ENCODE measurements at regions not wholly inside any gene's neighbourhood (a gene's known extent, or its start where the extent isn't known, plus 50 kb on each side); places are given as distances from the start of the nearest gene placed in this dataset.

DNA sequence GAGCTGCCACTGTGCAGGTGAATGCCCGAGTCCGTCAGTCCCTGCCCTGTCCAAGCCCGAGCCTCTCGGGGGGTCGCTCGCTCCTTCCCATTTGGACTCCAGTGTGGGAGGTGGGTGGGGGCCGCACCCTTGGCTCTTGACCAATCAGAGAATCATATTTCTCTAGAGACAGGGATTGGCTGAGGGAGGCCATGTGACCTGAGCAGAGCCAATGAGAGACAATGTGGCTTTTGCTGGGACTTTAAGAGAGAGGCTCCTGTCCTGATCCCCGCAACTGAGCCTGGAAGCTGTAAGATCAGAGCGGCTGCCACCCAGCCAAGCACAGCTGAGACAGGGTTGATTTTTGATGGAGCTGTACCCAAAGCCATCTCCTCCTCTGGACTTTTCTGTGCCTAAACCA, 199.3 kb downstream of the TFAP2C start:
- in situ Hi-C loops (cut with MboI; ENCODE audit: low sequenced_read_pairs), result no loop called here

DNA sequence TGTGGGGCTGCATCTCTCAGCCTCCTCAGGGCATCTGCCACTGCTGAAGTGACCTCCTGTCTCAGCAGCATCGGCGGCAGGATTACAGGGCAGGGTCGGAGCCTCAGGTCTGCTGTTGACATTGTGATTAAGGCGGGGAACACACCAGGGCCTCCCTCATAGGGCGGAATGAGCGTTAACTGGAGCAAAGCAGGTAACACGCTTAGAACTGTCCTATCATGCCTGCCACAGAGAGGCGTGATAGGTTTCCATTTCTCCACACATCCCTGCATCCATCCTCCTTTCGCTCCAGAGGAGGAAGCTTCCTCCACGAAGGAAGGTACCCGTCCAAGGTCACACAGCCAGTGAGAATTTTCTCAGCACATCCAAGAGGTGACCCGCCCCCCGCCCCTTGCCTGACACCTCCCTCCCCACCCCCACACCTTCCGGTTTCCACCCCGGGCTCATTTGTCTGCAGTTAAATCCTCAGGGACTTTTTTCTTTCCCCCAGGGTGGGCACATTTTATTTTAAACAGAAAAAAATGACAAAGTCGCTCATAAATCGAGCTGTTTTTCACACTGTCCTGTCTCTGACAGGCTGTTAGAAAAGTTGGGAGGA, 200.8 kb downstream of the TFAP2C start:
- in situ Hi-C loops (cut with MboI; ENCODE audit: low sequenced_read_pairs), result no loop called here

DNA sequence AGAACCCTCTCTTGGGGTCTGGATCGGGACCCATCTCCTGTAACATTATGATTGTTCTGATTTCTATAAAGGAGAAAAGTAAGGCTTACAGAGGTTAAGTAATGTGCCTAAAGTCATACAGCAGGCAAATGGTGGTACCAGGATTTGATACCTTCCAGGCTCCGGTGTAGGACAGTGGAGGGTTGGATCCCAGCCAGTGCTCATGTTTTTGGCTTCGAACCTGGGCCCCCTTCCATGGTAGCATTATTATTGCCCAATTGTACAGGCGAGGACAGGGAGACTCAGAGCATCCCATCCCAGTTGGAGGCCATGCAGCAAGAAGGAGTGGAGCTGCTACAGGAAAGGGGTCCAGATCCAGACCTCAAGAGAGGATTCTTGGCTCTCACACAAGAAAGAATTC, 202.7 kb downstream of the TFAP2C start:
- in situ Hi-C loops (cut with MboI; ENCODE audit: low sequenced_read_pairs), result no loop called here

DNA sequence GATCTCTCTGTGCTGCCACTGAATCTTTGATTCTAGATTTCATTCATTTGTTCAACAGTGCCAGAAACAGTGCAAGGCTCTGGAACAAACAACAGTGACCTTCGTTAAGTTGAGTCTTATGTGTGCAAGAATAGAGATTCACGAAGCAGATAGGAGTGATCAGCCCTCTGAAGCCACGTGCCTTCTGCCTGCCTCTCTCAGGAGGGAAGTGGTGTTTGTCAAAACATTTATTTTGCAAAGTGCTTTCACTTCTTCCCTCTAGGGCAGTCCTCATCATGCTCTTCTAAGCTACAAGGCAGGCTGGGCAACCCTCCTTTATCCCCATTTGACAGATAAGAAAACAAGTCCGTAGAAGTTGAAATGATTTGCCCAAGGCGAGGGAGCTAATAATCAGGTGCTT, 204.3 kb downstream of the TFAP2C start:
- in situ Hi-C loops (cut with MboI; ENCODE audit: low sequenced_read_pairs), result no loop called here

DNA sequence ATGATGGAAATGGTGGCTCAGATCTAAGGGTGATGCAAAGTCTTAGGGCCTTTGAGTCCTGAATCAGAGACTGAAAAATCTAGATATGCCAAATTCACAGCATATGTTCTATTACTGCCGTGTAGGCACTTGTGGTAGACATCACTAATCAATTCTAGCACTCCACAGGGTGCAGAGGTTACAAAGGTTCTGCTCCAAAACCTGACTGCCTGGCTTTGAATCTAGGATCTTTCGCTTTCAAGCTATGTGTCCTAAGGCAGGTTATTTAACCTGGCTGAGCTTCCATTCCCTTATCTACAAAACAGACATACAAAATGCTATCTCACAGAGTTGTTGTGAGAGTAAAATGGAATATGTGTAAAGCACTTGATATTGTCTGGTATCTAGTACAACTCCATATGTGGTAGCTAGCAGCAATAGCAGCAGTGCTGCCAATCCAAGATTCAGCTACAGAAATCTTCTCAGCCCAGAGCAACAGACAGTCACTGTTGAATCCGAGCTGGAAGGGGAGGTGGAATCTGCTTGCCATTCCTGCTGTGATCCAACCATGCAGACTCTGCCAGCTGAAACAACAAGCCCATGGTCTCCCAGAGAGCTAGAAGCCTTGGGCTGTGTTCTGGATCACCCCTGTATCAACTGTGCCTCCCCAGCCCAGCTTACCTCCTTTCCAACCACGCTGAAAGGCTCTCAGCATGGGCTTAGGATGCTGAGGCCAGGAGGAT, 206.9 kb downstream of the TFAP2C start:
- in situ Hi-C loops (cut with MboI; ENCODE audit: low sequenced_read_pairs), result no loop called here

DNA sequence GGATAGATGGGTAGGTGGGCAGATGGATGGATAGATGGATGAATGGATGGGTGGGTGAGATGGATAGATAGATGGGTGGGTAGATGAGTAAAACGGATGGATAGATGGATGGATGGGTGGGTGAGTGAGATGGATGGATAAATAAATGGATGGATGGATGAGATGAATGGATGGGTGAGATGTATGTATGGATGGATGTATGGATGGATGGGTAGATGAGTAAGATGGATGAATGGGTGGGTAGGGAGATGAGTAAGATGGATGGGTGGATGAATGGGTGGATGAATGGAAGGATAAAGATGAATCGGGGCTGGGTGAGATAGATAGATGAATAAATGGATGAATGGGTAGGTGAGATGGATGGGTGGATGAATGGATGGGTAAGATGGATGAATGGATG, 210.1 kb downstream of the TFAP2C start:
- in situ Hi-C loops (cut with MboI; ENCODE audit: low sequenced_read_pairs), result no loop called here

DNA sequence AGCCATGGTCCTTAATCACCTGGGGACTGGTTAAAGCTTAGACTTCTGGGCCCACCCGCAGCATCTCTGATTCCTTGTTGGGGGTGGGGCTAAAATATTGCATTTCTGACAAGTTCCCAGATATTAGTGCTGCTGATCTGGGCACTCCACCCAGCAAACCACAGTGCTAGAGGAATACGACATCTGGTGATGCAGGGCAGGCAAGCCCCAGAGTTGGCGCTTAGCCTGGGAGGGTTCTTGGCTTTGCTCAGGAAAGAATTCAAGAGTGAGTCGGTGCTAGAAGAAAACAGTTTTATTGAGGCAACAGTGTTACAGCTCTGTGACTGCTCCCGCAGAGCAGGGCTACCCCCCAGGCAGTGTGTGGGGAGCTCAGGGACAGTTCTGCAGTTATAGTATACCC, 210.7 kb downstream of the TFAP2C start:
- in situ Hi-C loops (cut with MboI; ENCODE audit: low sequenced_read_pairs), result no loop called here

DNA sequence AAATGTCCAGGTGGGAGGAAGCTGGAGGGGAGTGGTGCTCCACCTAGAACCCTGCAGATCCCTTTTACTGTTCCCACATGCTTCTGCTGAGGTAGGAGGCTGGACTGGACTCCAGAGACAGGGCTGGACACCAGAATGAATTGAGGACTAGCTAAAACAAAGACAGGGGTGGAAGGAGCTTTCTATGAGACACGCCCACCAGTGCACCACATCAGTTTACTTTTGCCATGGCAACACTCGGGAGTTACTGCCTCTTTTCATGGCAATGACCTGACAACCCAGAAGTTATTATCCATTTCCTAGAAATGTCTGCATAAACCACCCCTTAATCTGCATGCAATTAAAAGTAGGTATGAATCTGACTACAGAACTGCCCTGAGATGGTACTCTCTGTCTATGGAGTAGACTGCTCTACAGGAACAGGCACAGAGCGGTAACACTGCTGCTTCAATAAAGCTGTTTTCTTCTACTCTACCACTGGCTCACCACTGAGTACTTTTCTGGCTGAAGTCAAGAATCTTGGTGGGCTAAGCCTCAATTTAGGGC, 211.7 kb downstream of the TFAP2C start:
- in situ Hi-C loops (cut with MboI; ENCODE audit: low sequenced_read_pairs), result no loop called here

DNA sequence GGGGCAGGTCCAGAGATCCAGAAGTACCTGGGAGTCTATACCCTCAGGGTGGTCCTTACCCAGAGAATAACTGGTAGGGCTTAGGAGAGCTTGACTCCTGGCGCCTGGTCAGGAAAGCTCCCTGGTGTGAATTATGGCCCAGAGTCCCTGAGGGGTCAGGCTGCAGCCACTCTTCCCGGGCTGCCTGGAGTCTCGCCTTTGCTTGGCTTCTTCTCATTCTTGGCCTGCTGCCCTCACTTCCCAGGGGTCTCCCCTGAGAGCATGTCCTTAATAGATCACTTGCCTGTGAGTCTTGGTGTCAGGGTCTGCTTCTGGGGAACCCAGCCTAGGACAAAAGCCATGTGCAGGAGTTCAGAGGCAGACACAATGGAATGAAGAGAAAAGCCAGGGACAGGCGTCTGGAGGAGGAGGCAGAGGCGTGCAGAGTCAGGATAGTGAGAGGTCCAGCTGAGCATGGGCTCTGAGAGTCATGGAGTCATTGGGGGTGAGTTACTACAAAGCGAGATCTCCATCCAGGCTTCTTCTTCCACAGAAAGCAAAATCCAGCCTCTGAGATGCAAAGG, 212.3 kb downstream of the TFAP2C start:
- in situ Hi-C loops (cut with MboI; ENCODE audit: low sequenced_read_pairs), result no loop called here

DNA sequence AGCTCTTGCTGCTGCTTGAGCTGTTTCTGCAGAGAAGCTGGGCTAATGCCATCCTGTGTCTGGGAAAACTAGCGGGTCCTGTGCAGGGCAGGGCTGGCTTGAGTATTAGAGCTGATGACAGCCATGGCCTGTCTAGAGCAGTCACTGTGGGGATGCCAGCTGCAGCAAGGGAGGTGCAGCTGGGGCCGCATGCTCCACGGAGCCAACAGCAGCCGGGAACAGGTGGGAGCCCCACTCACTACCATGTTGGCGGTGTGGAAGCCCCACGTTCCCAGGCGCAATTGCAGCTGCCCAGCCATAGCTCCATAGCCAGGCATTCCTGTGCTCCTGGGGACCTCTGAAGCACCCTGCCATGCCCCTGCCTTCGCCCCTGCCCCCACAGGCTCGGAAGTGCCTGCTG, 212.9 kb downstream of the TFAP2C start:
- in situ Hi-C loops (cut with MboI; ENCODE audit: low sequenced_read_pairs), result no loop called here

DNA sequence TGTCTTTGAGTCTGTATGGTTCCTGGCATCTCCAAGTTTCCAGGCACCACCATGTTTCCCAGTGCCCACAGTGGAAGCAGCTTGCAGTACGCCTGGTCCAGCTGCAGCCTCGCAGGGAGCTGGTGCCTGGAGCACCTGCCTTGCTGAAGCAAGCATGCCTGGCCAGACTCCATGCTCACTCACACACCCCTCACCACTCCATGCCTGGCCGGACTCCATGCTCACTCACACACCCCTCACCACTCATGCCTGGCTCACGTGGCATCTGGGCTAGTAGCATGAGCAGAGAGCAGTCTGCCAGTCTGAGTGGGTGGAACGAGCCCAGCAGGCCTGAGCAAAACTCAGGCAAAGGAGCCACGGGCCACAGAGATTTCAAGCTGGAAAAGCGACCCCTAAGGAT, 214.3 kb downstream of the TFAP2C start:
- in situ Hi-C loops (cut with MboI; ENCODE audit: low sequenced_read_pairs), result no loop called here

DNA sequence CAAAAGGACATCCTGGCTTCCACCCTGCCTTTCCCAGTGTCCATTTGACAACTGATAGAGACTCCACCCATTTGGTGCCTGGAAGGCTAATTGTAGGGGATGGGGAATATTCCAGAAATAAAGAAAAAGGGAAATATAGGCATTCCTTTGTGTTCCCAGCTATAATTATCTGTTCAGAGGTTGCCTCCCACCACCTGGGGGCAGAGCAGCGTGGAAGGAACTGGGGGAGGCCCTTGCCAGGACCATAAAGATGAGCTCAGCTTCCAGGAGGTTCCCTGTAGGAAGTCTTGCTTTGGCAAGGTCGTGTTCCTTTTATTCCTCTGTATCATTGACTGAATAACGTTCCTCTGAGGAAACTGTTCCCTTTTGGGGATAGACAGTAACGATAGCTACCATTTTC, 214.7 kb downstream of the TFAP2C start:
- in situ Hi-C loops (cut with MboI; ENCODE audit: low sequenced_read_pairs), result no loop called here

DNA sequence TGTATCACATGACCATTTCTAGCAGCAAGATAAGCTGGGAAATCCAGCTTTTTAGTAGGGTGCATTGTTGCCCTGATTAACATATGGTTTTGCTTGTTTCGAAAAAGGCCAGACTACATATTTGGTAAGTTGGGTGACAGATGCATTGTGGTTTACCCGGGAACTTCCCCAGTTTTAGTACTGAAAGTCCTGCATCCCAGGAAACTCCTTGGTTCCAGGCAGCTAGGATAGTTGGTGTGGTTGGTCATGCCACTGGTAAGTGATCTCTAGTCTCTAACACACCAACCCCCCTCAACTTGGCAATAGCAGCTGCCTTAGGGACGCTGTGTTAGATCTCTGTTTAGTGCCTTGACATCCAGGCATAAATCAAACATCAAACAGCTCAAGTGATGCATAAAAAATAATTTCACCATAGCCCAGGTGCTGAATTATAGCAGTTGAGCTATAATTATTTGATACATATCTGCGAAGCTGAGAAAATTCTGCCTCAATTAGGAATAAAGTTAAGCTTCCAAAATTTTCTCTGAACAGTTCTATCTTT, 216.5 kb downstream of the TFAP2C start:
- in situ Hi-C loops (cut with MboI; ENCODE audit: low sequenced_read_pairs), result no loop called here

DNA sequence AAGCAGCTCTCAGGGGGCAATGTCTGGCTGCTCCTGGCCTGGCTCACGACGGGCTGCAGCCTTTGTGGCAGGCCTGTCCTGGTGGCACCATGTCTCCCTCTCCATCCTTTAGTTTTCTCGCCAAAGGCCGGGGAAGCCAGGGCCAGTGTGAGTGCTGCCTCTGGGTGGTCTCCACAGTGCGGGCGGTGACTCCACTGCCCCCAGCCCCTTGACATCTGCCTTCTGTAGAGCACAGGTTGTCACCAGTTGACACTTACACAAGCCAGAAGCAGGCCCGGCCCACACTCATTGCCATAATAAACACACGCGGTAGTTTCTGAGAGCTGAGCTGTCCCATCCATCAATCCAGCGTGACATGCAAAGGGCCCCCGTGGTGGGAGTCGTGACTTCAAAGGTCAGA, 219.5 kb downstream of the TFAP2C start:
- in situ Hi-C loops (cut with MboI; ENCODE audit: low sequenced_read_pairs), result no loop called here

DNA sequence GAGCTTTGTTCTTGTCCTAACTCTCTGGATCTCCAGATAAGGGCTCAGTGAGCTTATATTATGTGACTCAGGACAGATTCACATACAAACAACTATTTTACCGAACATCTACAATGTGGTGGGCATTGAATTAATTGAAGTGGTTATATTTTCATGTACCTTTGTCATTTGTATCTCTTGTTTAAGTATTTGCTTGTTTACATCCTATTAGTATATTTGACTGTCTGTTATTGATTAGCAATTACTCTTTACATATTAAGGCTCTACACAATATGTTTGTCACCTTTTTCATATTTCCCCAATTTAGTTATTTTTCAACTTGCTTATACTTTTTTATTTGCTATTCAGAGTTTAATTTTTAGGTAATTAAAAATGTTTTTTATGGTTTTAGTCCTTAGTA, 222.4 kb downstream of the TFAP2C start:
- in situ Hi-C loops (cut with MboI; ENCODE audit: low sequenced_read_pairs), result no loop called here

DNA sequence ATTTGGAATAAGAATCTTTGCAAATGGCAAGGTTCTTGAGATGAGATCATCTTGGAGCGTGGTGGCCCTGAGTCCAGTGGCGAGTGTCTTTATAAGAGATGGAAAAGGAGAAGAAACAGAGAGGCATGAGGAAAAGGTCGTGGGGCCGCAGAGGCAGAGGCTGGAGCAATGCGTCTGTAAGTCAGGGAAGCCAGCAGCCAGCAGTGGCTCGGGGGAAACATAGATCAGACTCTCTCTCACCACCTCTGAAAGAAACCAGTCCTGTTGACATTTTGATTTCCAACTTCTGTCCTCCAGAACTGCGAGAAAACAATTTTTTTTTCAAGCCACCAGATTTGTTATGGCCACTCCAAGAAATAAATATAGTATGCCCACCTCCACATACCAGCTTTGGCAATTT, 226.6 kb downstream of the TFAP2C start:
- in situ Hi-C loops (cut with MboI; ENCODE audit: low sequenced_read_pairs), result no loop called here

DNA sequence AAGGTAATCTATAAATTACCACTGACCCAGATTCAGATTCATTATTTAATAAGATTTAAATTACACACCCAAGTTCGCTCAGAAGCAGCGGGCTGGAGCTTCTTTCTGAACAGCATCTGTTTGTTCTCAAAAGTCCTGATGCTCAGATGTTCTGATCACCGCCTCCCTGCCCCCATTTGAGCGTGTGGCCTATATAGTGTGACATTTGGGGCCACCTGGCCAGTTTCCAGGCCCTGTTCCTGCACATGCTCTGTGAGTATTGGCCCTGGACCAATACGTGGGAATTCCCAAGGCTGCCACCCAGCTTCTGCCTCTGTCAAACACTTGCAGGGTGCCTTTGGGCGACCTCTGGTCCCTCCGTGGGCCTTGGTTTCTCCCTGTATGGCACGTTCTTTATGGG, 228.8 kb downstream of the TFAP2C start:
- in situ Hi-C loops (cut with MboI; ENCODE audit: low sequenced_read_pairs), result no loop called here

DNA sequence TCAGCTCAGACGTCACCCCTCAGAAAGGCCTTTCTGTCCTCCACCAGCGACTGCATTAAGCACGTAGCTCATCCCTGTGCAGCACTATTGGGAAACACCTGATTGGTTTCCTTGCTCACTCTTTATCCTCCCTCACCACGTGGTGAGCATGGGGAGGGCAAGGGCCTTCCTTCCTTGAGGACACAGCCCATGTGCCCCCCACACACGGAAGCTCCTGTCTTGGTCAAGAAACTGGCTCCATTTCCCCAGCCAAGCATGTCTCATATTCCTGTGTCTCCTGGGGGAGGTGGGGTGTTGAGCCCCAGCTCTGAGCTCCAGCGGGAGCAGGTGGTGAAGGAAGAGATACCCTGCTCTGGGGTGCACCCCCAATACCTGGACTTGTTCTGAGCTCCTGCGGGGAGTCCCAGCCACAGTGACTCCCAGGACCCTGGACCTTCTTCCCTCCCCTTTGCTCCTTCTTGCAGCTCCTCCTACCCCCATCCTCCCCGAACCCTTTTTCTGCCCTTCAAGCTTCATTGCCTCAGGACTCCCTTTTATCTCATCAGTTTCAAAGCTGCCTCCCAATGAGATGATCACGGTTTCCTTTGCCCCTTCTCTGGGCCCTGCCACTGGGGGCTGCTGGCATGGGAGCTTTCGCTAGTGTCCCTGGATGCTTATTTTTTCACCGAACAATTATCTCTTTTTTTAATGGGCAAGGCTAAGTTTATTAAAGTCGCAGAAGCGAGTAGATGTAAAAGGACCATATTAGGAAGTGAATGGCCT, 230.1 kb downstream of the TFAP2C start:
- in situ Hi-C loops (cut with MboI; ENCODE audit: low sequenced_read_pairs), result no loop called here

DNA sequence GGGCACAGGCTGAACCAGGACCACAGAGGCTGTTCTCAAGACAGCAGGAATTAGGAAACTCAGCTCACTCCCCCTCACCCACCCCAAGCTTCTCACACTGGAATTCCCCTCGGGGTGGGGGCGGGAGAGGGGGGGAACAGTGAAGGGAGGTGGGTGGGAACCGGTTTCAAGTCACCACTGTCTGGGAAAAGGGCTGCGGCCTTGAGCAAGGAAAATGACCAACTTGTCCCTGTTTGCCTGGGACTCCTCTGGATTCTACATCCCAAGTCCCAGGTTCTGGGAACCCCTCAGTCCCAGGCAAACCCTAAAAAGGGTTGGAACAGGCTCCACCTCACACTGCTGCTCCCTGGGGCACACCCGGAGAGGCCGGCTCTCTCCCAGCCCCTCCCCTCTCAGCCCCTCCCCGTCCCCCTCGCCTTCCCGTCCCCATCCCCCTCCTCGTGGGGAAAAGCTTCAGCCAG, 230.7 kb downstream of the TFAP2C start:
- in situ Hi-C loops (cut with MboI; ENCODE audit: low sequenced_read_pairs), result no loop called here

DNA sequence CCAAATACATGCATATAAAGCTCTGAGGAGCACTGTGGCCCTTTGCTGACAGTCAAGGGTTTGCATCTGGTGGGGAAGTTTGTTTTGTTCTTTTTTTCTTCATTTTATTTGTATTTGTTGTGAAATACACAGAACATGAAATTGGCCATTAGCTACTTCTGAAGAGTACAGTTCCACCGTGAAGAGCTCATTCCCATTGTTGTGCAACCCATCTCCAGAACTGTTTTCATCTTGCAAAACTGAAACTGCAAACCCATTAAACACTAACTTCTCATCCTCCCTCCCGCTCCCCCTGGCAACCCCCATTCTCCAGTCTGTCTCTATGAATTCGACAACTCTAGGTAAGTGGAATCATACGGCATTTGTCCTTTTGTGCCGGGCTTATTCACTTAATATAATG, 231.3 kb downstream of the TFAP2C start:
- in situ Hi-C loops (cut with MboI; ENCODE audit: low sequenced_read_pairs), result no loop called here

DNA sequence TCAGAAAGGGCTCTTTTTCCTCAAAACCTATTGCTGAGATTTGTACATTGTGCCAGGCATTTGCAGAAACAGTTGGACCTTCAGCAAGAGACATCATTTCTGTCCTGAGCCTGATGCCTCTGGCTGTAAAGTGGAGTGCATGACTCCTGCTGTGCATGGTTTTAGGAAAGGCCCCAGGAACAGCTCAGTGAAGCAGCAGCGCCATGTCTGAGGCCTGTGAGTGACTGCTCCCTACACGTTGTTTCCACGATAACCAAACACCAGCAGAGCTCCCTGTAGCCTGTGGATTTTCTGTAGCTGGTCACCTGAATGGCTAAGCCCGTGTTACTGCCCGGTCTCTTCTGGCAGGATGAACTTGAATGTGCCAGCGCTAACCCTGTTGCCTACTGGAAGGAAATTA, 232.5 kb downstream of the TFAP2C start:
- in situ Hi-C loops (cut with MboI; ENCODE audit: low sequenced_read_pairs), result no loop called here
